ENCODE measurements at regions not wholly inside any gene's neighbourhood (a gene's known extent, or its start where the extent isn't known, plus 50 kb on each side); places are given as distances from the start of the nearest gene placed in this dataset.

DNA sequence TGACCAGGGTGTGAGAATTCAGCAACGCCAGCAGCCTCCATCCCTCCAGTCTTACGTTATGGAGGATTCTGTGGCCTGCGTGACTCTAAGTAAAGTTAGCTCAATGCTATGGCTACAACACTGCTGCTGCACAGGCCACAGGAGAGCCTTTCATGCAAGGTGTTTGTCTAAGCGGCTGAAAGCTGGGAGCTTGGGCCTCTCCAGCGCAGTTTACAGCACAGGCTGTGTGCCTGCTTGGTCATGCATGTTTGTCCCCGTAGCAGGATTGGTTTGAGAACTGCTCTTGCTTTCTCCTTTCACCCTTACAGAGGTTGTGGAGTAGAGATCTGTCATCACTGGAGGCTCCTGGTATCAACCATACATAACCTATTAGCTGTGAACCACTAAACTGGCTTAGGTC is 113.1 kb upstream of the TMCC3 start:
- no peak overlapping the region for H3K27ac ChIP-seq (ENCODE audit: low read depth, low read length)
- H3K4me3 ChIP-seq (ENCODE audit: low read length in 3 of 3): no peak overlapping the region
- H3K9me3 ChIP-seq (ENCODE audit: control insufficient read depth in 3 of 3, low read length in 3 of 3): no peaks in the 10 kb centered on the region
- no peaks in the 10 kb centered on the region for H3K27me3 ChIP-seq (ENCODE audit: control insufficient read depth in 3 of 3, insufficient read depth in 3 of 3, low read length in 3 of 3)
- H3K9ac ChIP-seq (ENCODE audit: low read depth in 1 of 3, low read length in 3 of 3): no peak overlapping the region
- H3K36me3 ChIP-seq (ENCODE audit: control insufficient read depth in 3 of 3, insufficient read depth in 3 of 3, low read length in 3 of 3): no peaks in the 10 kb centered on the region
- peaks cover 0 to 3% (median 0%) of the 10 kb centered on the region in 3 donors for H3K4me1 ChIP-seq (ENCODE audit: control insufficient read depth in 3 of 3, insufficient read depth in 3 of 3, low read length in 3 of 3)

DNA sequence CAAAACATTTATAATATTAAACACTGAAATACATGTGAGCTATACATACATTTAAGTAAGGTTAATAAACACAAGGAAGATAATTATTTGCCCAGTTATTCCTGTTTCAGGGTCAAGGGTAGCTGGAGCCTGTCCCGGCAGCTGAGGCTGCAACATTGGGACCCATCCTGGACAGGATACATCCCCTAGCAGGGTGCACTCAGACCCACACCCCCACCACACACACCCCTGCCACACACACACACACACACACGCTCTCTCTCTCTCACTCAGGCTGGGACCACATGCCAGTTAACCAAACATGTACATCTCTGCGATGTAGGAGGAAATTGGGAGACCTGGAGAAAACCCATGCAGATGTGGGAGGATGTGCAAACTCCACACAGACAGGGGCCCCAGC is 112.6 kb upstream of the TMCC3 start:
- H3K27ac ChIP-seq (ENCODE audit: low read depth, low read length): no peak overlapping the region
- peaks cover 0 to 3% (median 0%) of the 10 kb centered on the region in 3 donors for H3K4me1 ChIP-seq (ENCODE audit: control insufficient read depth in 3 of 3, insufficient read depth in 3 of 3, low read length in 3 of 3)
- no peaks in the 10 kb centered on the region for H3K36me3 ChIP-seq (ENCODE audit: control insufficient read depth in 3 of 3, insufficient read depth in 3 of 3, low read length in 3 of 3)
- H3K4me3 ChIP-seq (ENCODE audit: low read length in 3 of 3): no peak overlapping the region
- no peaks in the 10 kb centered on the region for H3K9me3 ChIP-seq (ENCODE audit: control insufficient read depth in 3 of 3, low read length in 3 of 3)
- no peak overlapping the region for H3K9ac ChIP-seq (ENCODE audit: low read depth in 1 of 3, low read length in 3 of 3)
- no peaks in the 10 kb centered on the region for H3K27me3 ChIP-seq (ENCODE audit: control insufficient read depth in 3 of 3, insufficient read depth in 3 of 3, low read length in 3 of 3)

DNA sequence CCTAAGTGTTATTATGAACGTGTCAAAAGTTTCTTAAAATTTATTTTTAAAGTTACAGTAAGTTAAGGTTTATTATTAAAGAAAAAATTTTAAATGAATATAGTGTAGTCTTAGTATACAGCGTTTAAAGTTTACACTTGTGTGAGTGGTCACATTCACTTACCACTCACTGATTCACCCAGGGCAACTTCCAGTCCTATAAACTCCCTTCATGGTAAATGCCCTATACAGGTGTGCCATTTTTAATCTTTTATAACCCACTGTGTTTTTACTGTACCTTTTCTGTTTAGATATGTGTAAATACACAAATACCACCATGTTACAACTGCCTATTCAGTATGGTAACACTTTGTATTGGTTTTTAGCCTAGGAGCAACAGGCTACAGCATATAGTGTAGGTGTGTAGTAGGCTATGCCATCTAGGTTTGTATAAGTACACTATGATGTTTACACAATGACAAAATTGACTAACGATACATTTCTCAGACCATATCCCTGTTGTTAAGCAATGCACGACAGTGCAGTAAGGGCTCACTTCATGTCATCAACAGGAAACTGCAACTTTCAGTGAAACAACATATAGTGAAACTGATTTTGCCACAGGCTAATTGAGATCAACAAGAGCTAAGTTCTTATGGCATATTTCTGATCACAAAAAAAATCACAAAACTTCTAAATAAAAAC is 112.0 kb upstream of the TMCC3 start:
- Histone ChIP-seq H3K9ac (ENCODE audit: low read depth in 1 of 3, low read length in 3 of 3) (no peak overlapping the region), H3K9me3 (ENCODE audit: control insufficient read depth in 3 of 3, low read length in 3 of 3) (no peaks in the 10 kb centered on the region), H3K4me1 (ENCODE audit: control insufficient read depth in 3 of 3, insufficient read depth in 3 of 3, low read length in 3 of 3) (peaks cover 0 to 3% (median 0%) of the 10 kb centered on the region in 3 donors), H3K27ac (ENCODE audit: low read depth, low read length) (no peak overlapping the region), H3K36me3 (ENCODE audit: control insufficient read depth in 3 of 3, insufficient read depth in 3 of 3, low read length in 3 of 3) (no peaks in the 10 kb centered on the region), H3K4me3 (ENCODE audit: low read length in 3 of 3) (no peak overlapping the region), H3K27me3 (ENCODE audit: control insufficient read depth in 3 of 3, insufficient read depth in 3 of 3, low read length in 3 of 3) (no peaks in the 10 kb centered on the region)

DNA sequence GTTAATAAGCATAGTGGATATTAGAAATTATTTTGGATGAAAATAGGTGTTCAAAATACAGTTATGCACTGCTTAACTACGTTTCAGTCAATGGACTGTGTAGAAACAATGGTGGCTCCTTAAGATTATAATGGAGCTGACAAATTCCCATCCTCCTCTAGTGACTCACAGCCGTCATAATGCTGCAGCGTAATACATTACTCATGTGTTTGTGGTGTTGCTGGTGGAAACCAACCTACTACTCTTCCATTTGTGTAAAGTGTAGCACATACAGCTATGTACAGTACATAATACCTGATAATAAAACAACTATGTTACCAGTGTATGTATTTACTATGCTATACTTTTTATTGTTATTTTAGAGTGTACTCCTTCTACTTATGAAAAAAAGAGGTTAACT is 111.2 kb upstream of the TMCC3 start:
- H3K9ac ChIP-seq (ENCODE audit: low read depth in 1 of 3, low read length in 3 of 3): no peak overlapping the region
- H3K27ac ChIP-seq (ENCODE audit: low read depth, low read length): no peak overlapping the region
- H3K4me3 ChIP-seq (ENCODE audit: low read length in 3 of 3): no peak overlapping the region
- H3K9me3 ChIP-seq (ENCODE audit: control insufficient read depth in 3 of 3, low read length in 3 of 3): no peaks in the 10 kb centered on the region
- H3K4me1 ChIP-seq (ENCODE audit: control insufficient read depth in 3 of 3, insufficient read depth in 3 of 3, low read length in 3 of 3): peaks cover 0 to 3% (median 0%) of the 10 kb centered on the region in 3 donors
- no peaks in the 10 kb centered on the region for H3K36me3 ChIP-seq (ENCODE audit: control insufficient read depth in 3 of 3, insufficient read depth in 3 of 3, low read length in 3 of 3)
- no peaks in the 10 kb centered on the region for H3K27me3 ChIP-seq (ENCODE audit: control insufficient read depth in 3 of 3, insufficient read depth in 3 of 3, low read length in 3 of 3)

DNA sequence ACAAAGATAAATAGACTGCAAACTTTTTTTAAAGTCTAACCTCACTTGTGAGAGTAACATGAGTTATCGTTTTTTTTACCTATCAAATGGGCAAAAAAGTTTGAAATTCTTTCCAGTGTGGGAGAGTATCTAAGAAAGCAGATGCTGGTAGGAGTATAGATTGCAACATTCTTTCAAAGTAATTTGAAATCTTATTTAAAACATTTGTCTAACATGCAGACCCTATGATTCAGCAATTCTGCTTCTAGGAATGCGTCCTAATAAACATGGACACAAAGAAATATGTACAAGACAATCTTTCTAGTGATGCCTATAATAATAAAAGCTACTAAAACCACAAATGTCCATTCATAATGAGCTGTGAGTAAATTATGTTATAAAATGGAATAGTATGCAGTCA is 110.4 kb upstream of the TMCC3 start:
- no peaks in the 10 kb centered on the region for H3K27me3 ChIP-seq (ENCODE audit: control insufficient read depth in 3 of 3, insufficient read depth in 3 of 3, low read length in 3 of 3)
- no peaks in the 10 kb centered on the region for H3K9me3 ChIP-seq (ENCODE audit: control insufficient read depth in 3 of 3, low read length in 3 of 3)

DNA sequence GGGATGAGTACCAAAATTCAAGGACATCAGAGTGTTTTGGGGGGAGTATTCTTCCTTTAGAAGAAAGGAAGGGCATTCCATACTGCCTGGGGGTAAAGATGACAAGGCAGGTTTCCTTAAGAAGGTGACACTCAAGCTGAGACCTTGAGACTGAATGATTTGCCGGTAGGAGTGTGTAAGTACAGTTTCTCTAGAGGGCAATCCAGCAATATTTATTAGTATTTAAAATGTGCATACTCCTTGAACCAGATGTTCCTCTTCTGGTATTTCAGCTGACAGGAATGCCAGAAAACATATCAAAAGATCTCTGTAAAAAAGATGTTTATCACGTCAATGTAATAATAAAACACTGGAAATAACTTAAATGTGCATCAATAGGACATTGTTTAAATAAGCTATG is 106.4 kb upstream of the TMCC3 start:
- no peaks in the 10 kb centered on the region for H3K27me3 ChIP-seq (ENCODE audit: control insufficient read depth in 3 of 3, insufficient read depth in 3 of 3, low read length in 3 of 3)
- H3K4me1 ChIP-seq (ENCODE audit: control insufficient read depth in 3 of 3, insufficient read depth in 3 of 3, low read length in 3 of 3): no peaks in the 10 kb centered on the region
- no peak overlapping the region for H3K27ac ChIP-seq (ENCODE audit: low read depth, low read length)
- H3K9me3 ChIP-seq (ENCODE audit: control insufficient read depth in 3 of 3, low read length in 3 of 3): no peaks in the 10 kb centered on the region
- H3K4me3 ChIP-seq (ENCODE audit: low read length in 3 of 3): no peak overlapping the region
- no peaks in the 10 kb centered on the region for H3K36me3 ChIP-seq (ENCODE audit: control insufficient read depth in 3 of 3, insufficient read depth in 3 of 3, low read length in 3 of 3)
- no peak overlapping the region for H3K9ac ChIP-seq (ENCODE audit: low read depth in 1 of 3, low read length in 3 of 3)

More for the DNA sequence above, 110.4 kb upstream of the TMCC3 start:
- no peak overlapping the region for H3K27ac ChIP-seq (ENCODE audit: low read depth, low read length)
- H3K4me1 ChIP-seq (ENCODE audit: control insufficient read depth in 3 of 3, insufficient read depth in 3 of 3, low read length in 3 of 3): peaks cover 0 to 3% (median 0%) of the 10 kb centered on the region in 3 donors
- no peak overlapping the region for H3K9ac ChIP-seq (ENCODE audit: low read depth in 1 of 3, low read length in 3 of 3)
- H3K36me3 ChIP-seq (ENCODE audit: control insufficient read depth in 3 of 3, insufficient read depth in 3 of 3, low read length in 3 of 3): no peaks in the 10 kb centered on the region
- H3K4me3 ChIP-seq (ENCODE audit: low read length in 3 of 3): no peak overlapping the region

DNA sequence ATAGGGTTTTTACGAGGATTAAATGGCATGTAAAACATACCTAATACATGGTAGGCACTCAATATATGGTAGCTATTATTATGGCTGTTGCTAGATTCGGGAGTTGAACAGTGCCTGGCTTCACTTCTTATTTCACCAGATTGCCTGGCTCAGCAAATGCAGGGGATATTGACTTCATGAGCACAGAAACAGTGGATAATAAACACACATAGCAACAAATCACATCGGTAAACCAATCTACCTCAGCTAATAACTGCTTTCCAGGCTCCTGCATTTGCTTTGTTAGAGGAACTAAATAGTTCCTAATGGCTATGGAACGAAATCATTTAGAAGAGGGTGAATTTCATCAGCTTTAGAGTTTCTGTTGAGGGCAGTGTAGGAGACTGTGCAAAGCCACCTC is 105.2 kb upstream of the TMCC3 start:
- H3K9me3 ChIP-seq (ENCODE audit: control insufficient read depth in 3 of 3, low read length in 3 of 3): no peaks in the 10 kb centered on the region
- H3K4me3 ChIP-seq (ENCODE audit: low read length in 3 of 3): no peak overlapping the region
- H3K27me3 ChIP-seq (ENCODE audit: control insufficient read depth in 3 of 3, insufficient read depth in 3 of 3, low read length in 3 of 3): no peaks in the 10 kb centered on the region
- H3K27ac ChIP-seq (ENCODE audit: low read depth, low read length): no peak overlapping the region
- no peaks in the 10 kb centered on the region for H3K4me1 ChIP-seq (ENCODE audit: control insufficient read depth in 3 of 3, insufficient read depth in 3 of 3, low read length in 3 of 3)
- H3K36me3 ChIP-seq (ENCODE audit: control insufficient read depth in 3 of 3, insufficient read depth in 3 of 3, low read length in 3 of 3): no peaks in the 10 kb centered on the region
- no peak overlapping the region for H3K9ac ChIP-seq (ENCODE audit: low read depth in 1 of 3, low read length in 3 of 3)

DNA sequence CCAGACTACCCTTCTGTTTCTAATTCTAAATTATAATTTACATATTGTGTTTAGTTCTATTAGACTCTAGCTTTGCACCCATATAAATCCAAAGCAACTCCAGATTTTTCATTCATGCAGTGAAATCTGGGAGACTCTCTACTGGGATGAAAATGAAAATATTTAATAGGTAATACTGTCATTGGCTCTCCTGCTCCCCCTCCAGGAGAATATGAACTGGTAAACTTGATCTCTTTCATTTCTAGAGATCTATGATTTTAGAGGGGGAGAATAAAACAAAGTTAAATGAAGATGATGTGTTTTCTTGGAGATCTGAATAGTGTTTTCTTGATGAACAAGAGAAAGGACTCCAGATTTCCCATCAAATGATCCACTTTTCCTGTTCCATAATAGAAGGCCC is 104.3 kb upstream of the TMCC3 start:
- Histone ChIP-seq H3K9me3 (ENCODE audit: control insufficient read depth in 3 of 3, low read length in 3 of 3) (no peaks in the 10 kb centered on the region), H3K36me3 (ENCODE audit: control insufficient read depth in 3 of 3, insufficient read depth in 3 of 3, low read length in 3 of 3) (no peaks in the 10 kb centered on the region), H3K4me1 (ENCODE audit: control insufficient read depth in 3 of 3, insufficient read depth in 3 of 3, low read length in 3 of 3) (no peaks in the 10 kb centered on the region), H3K4me3 (ENCODE audit: low read length in 3 of 3) (no peak overlapping the region), H3K9ac (ENCODE audit: low read depth in 1 of 3, low read length in 3 of 3) (no peak overlapping the region), H3K27me3 (ENCODE audit: control insufficient read depth in 3 of 3, insufficient read depth in 3 of 3, low read length in 3 of 3) (no peaks in the 10 kb centered on the region), H3K27ac (ENCODE audit: low read depth, low read length) (no peak overlapping the region)

DNA sequence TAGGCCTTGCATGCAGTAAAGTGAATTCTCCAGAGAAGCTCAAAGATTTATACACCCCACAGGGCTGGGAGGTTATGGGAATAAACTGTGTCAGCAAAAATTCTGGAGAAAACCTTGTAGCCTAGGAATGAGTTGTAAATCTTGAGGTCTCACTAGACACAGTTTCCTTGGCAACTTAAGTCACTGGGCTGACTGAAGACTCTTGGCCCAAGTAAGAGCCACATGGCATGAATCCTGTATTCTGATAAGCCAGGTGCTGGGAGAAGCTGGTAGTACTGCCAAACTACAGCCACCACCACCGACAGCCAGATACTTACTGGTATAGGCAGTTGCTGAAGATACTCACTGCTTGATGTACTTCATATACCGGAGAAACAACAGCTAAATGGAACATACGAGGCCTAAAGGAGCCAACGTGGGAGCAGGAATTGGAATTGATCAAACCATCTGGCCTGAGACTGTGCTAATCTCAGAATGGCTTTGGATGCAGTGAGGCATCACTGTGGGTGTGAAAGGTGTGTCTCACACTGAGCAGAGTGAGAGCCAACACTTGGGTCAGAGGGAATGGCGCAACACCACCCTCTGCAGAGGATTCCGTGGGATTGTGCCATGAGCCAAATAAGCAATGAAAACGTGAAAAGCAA is 102.8 kb upstream of the TMCC3 start:
- H3K27ac ChIP-seq (ENCODE audit: low read depth, low read length): no peak overlapping the region
- H3K9me3 ChIP-seq (ENCODE audit: control insufficient read depth in 3 of 3, low read length in 3 of 3): no peaks in the 10 kb centered on the region
- no peaks in the 10 kb centered on the region for H3K4me1 ChIP-seq (ENCODE audit: control insufficient read depth in 3 of 3, insufficient read depth in 3 of 3, low read length in 3 of 3)
- no peaks in the 10 kb centered on the region for H3K36me3 ChIP-seq (ENCODE audit: control insufficient read depth in 3 of 3, insufficient read depth in 3 of 3, low read length in 3 of 3)
- H3K27me3 ChIP-seq (ENCODE audit: control insufficient read depth in 3 of 3, insufficient read depth in 3 of 3, low read length in 3 of 3): no peaks in the 10 kb centered on the region
- H3K9ac ChIP-seq (ENCODE audit: low read depth in 1 of 3, low read length in 3 of 3): no peak overlapping the region
- H3K4me3 ChIP-seq (ENCODE audit: low read length in 3 of 3): no peak overlapping the region

DNA sequence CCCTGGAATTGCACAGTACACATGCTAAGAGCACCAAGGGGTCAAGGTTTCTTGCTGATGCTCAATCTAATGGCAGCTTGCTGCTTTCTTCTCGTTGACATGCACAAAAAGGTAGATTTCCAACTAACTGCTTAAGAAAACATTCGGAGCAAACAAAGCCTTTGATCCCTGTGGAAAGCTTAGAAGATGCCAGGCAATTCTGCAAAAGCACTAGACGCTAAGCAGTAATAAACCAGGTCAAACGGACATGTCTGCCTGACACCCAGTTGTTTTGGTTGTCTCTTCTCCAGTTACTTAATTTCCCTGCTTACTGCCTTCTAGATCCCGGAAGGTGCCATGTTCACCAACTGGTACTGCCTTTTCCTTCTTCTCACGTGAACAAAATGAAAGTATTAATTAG is 100.5 kb upstream of the TMCC3 start:
- H3K4me3 ChIP-seq (ENCODE audit: low read length in 3 of 3): no peak overlapping the region
- H3K9ac ChIP-seq (ENCODE audit: low read depth in 1 of 3, low read length in 3 of 3): no peak overlapping the region
- H3K9me3 ChIP-seq (ENCODE audit: control insufficient read depth in 3 of 3, low read length in 3 of 3): no peaks in the 10 kb centered on the region
- H3K27ac ChIP-seq (ENCODE audit: low read depth, low read length): no peak overlapping the region
- no peaks in the 10 kb centered on the region for H3K4me1 ChIP-seq (ENCODE audit: control insufficient read depth in 3 of 3, insufficient read depth in 3 of 3, low read length in 3 of 3)
- H3K36me3 ChIP-seq (ENCODE audit: control insufficient read depth in 3 of 3, insufficient read depth in 3 of 3, low read length in 3 of 3): no peaks in the 10 kb centered on the region
- H3K27me3 ChIP-seq (ENCODE audit: control insufficient read depth in 3 of 3, insufficient read depth in 3 of 3, low read length in 3 of 3): no peaks in the 10 kb centered on the region

All from skeletal muscle tissue (tissue), 3 donors.